GM23248 (cell line): ENCODE measurements at regions not wholly inside any gene's neighbourhood (a gene's known extent, or its start where the extent isn't known, plus 50 kb on each side); places are given as distances from the start of the nearest gene placed in this dataset.

Source experiments
- DNase-seq: peaks from one replicate; pipeline ENCODE4 v3.0.0-alpha.2; 2015
- H2AFZ ChIP-seq: fragments of 200-600 bp; sonication (generic); 2 replicates; pipeline ENCODE4 v1.6.1; 2016; ENCODE audit warnings: antibody characterized with exemption
- H3F3A ChIP-seq: fragments of 200-600 bp; sonication (generic); 2 replicates; pipeline ENCODE4 v1.6.1; 2016; ENCODE audit warnings: mild to moderate bottlenecking, antibody characterized with exemption, mixed run types; ENCODE audit not compliant: insufficient read depth
- H3K27ac ChIP-seq: fragments of 200-600 bp; sonication (generic); 2 replicates; pipeline ENCODE4 v1.5.1; 2016; ENCODE audit warnings: mild to moderate bottlenecking
- H3K27me3 ChIP-seq: fragments of 200-600 bp; sonication (generic); replicated peaks from 2 replicates; pipeline ENCODE4 v1.6.1; 2016; ENCODE audit warnings: mild to moderate bottlenecking; ENCODE audit not compliant: insufficient read depth
- H3K36me3 ChIP-seq: fragments of 200-600 bp; sonication (generic); 2 replicates; pipeline ENCODE4 v1.6.1; 2016; ENCODE audit warnings: low read depth, mild to moderate bottlenecking
- H3K4me1 ChIP-seq: fragments of 200-600 bp; sonication (generic); 2 replicates; pipeline ENCODE4 v1.6.1; 2016; ENCODE audit warnings: mild to moderate bottlenecking; ENCODE audit not compliant: insufficient read depth
- H3K4me2 ChIP-seq: fragments of 200-600 bp; sonication (generic); one replicate; pipeline ENCODE4 v1.6.1; 2016; ENCODE audit warnings: mild to moderate bottlenecking; ENCODE audit not compliant: unreplicated experiment
- H3K4me3 ChIP-seq: fragments of 200-600 bp; sonication (generic); 2 replicates; pipeline ENCODE4 v1.5.1; 2016; ENCODE audit warnings: mild to moderate bottlenecking
- H3K79me2 ChIP-seq: fragments of 200-600 bp; sonication (generic); 2 replicates; pipeline ENCODE4 v1.6.1; 2016; ENCODE audit warnings: mild to moderate bottlenecking; ENCODE audit not compliant: insufficient read depth
- H3K9ac ChIP-seq: fragments of 200-600 bp; sonication (generic); 2 replicates; pipeline ENCODE4 v1.6.1; 2016; ENCODE audit warnings: mild to moderate bottlenecking
- H3K9me2 ChIP-seq: fragments of 200-600 bp; sonication (generic); 2 replicates; pipeline ENCODE4 v1.6.1; 2016; ENCODE audit warnings: mixed run types, mild to moderate bottlenecking, moderate library complexity; ENCODE audit not compliant: insufficient read depth
- H3K9me3 ChIP-seq: fragments of 200-600 bp; sonication (generic); one replicate; pipeline ENCODE4 v1.6.1; 2017; ENCODE audit warnings: low read depth
- H4K20me1 ChIP-seq: fragments of 200-600 bp; sonication (generic); 2 replicates; pipeline ENCODE4 v1.6.0; 2016; ENCODE audit not compliant: insufficient read depth
- EZH2 ChIP-seq: fragments of 200-600 bp; sonication (generic); IDR thresholded peaks from 2 replicates; pipeline ENCODE4 v1.6.1; 2018; ENCODE audit warnings: antibody characterized with exemption, mild to moderate bottlenecking; ENCODE audit not compliant: insufficient read depth, poor library complexity, severe bottlenecking
- EZH2phosphoT487 ChIP-seq: fragments of 200-600 bp; sonication (generic); IDR thresholded peaks from 2 replicates; pipeline ENCODE4 v1.6.1; 2018; ENCODE audit warnings: antibody characterized with exemption, moderate library complexity, mild to moderate bottlenecking, low read depth; ENCODE audit not compliant: insufficient read depth
- WGBS, 2 experiments: methylation state at CpG; one replicate each; pipeline ENCODE4 v1.1.6; 2015 to 2017; ENCODE audit warnings: low lambda C conversion rate in 2 of 2, low coverage in 1 of 2; ENCODE audit errors: missing lambda C conversion rate in 2 of 2; 5-methylcytosine and 5-hydroxymethylcytosine counted together
- in situ Hi-C: fragments of 300-500 bp; cut with MboI; formaldehyde crosslinking; loops from 2 replicates; pipeline ENCODE4 v1.15.0; 2020

GRCh38 chr1:59123081-59123681 lies 173.7 kb upstream of the FGGY start:
- Histone ChIP-seq H3K4me3 (no peak overlapping the region), H3K9me3 (no peaks in the 10 kb centered on the region), H3K79me2 (no peaks in the 10 kb centered on the region), H3K9ac (no peak overlapping the region), H4K20me1 (no peaks in the 10 kb centered on the region), H3K4me2 (peak overlapping the region; percentile 44), H2AFZ (no peak overlapping the region), H3K27ac (0 out of 2 replicates have a peak overlapping the region, but pooled peaks have one; percentile 24), H3K4me1 (peaks cover 64% of the 10 kb centered on the region), H3K9me2 (no peaks in the 10 kb centered on the region), H3K36me3 (no peaks in the 10 kb centered on the region), H3K27me3 (no peaks in the 10 kb centered on the region), H3F3A (peaks cover 55% of the 10 kb centered on the region)
- TF ChIP-seq EZH2phosphoT487 (no peak), EZH2 (no peak)
- in situ Hi-C loops, result no loop called here
- DNase-seq, result peak; percentile 37
- 82 to 91% methylated on average over 2 of the region's 2 CpGs for WGBS, 2 experiments

GRCh38 chr1:59124166-59124565 lies 172.7 kb upstream of the FGGY start:
- in situ Hi-C loops, result no loop called here
- H3K27me3 ChIP-seq, result no peaks in the 10 kb centered on the region
- H3K4me2 ChIP-seq, result no peak overlapping the region
- no peaks in the 10 kb centered on the region for H3K79me2 ChIP-seq
- no peak overlapping the region for H3K9ac ChIP-seq
- no peaks in the 10 kb centered on the region for H3K9me3 ChIP-seq
- TF ChIP-seq EZH2phosphoT487 (no peak), EZH2 (no peak)
- peaks cover 74% of the 10 kb centered on the region for H3K4me1 ChIP-seq
- WGBS, 2 experiments, result 92 to 98% methylated on average over 2 of the region's 2 CpGs
- H2AFZ ChIP-seq, result no peak overlapping the region
- DNase-seq, result peak; percentile 61
- H3K4me3 ChIP-seq, result no peak overlapping the region
- no peaks in the 10 kb centered on the region for H3K36me3 ChIP-seq
- no peaks in the 10 kb centered on the region for H4K20me1 ChIP-seq
- peaks cover 64% of the 10 kb centered on the region for H3F3A ChIP-seq
- no peaks in the 10 kb centered on the region for H3K9me2 ChIP-seq
- H3K27ac ChIP-seq, result peak overlapping the region; percentile 81

GRCh38 chr1:59125154-59125553 lies 171.7 kb upstream of the FGGY start:
- Histone ChIP-seq H3K36me3 (no peaks in the 10 kb centered on the region), H3K4me3 (no peak overlapping the region), H3K9ac (no peak overlapping the region), H4K20me1 (no peaks in the 10 kb centered on the region), H3K27ac (peak overlapping the region; percentile 81), H3K4me2 (peak overlapping the region; percentile 3), H3K79me2 (no peaks in the 10 kb centered on the region), H3F3A (peaks cover 74% of the 10 kb centered on the region), H2AFZ (peak overlapping the region; percentile 57), H3K9me2 (no peaks in the 10 kb centered on the region), H3K27me3 (no peaks in the 10 kb centered on the region), H3K9me3 (no peaks in the 10 kb centered on the region), H3K4me1 (peaks cover 84% of the 10 kb centered on the region)
- DNase-seq, result no peak
- in situ Hi-C loops, result no loop called here
- WGBS, 2 experiments, result 98 to 100% methylated on average over 2 of the region's 2 CpGs
- TF ChIP-seq EZH2phosphoT487, result no peak
- TF ChIP-seq EZH2, result no peak

GRCh38 chr1:59125676-59126320 lies 171.1 kb upstream of the FGGY start:
- Histone ChIP-seq H3F3A (peaks cover 74% of the 10 kb centered on the region), H3K27ac (peak overlapping the region; percentile 81), H3K9me3 (no peaks in the 10 kb centered on the region), H3K27me3 (no peaks in the 10 kb centered on the region), H3K4me3 (no peak overlapping the region), H2AFZ (peak overlapping the region; percentile 57), H4K20me1 (no peaks in the 10 kb centered on the region), H3K79me2 (no peaks in the 10 kb centered on the region), H3K9me2 (no peaks in the 10 kb centered on the region), H3K4me1 (peaks cover 90% of the 10 kb centered on the region), H3K36me3 (no peaks in the 10 kb centered on the region), H3K4me2 (peak overlapping the region; percentile 54), H3K9ac (no peak overlapping the region)
- in situ Hi-C loops, result no loop called here
- 67 to 70% methylated on average over 3 of the region's 3 CpGs for WGBS, 2 experiments
- TF ChIP-seq EZH2phosphoT487, result no peak
- no peak for TF ChIP-seq EZH2
- DNase-seq, result peak; percentile 35
